BLaER1 (cell line): ENCODE measurements at regions not wholly inside any gene's neighbourhood (a gene's known extent, or its start where the extent isn't known, plus 50 kb on each side); places are given as distances from the start of the nearest gene placed in this dataset.

Source experiments
- H3K27ac ChIP-seq: shearing (Covaris generic); formaldehyde crosslinking; 2 replicates; pipeline ENCODE4 v1.8.1; 2022
- H3K27me3 ChIP-seq: shearing (Covaris generic); formaldehyde crosslinking; 2 replicates; pipeline ENCODE4 v1.8.1; 2022
- H3K36me3 ChIP-seq: shearing (Covaris generic); formaldehyde crosslinking; 2 replicates; pipeline ENCODE4 v1.8.1; 2022
- H3K4me1 ChIP-seq: shearing (Covaris generic); formaldehyde crosslinking; 2 replicates; pipeline ENCODE4 v1.8.1; 2022
- H3K4me2 ChIP-seq: shearing (Covaris generic); formaldehyde crosslinking; 2 replicates; pipeline ENCODE4 v1.8.1; 2022
- H3K4me3 ChIP-seq: shearing (Covaris generic); formaldehyde crosslinking; 2 replicates; pipeline ENCODE4 v1.8.1; 2022
- H3K9ac ChIP-seq: shearing (Covaris generic); formaldehyde crosslinking; 2 replicates; pipeline ENCODE4 v1.8.1; 2022
- H3K9me3 ChIP-seq: shearing (Covaris generic); formaldehyde crosslinking; 2 replicates; pipeline ENCODE4 v1.8.1; 2022
- H4K20me1 ChIP-seq: shearing (Covaris generic); formaldehyde crosslinking; 2 replicates; pipeline ENCODE4 v1.8.1; 2022
- Cebpa-rat ChIP-seq: shearing (Covaris generic); IDR thresholded peaks from 2 replicates; pipeline ENCODE4 v1.8.1; 2022

DNA sequence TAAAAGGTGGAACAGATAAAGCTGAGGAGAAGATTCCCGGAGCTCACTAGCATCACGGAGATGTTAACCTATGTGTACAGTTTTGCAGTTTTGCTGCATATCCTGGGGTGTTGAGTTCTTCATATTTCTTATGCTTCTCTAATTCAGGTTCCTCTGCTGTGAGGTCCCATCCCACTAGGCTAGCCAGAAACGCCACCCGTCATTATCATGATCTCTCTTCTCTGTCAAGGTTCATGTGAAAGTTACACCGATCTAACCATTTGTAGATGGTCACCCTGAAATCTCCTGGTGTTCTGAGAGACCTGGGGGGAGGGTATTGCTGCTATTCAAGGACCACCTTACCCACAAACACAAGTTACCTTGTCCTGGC is 136.3 kb downstream of the CCDC71L start:
- H3K27me3 ChIP-seq = no peaks in the 10 kb centered on the region
- H3K9me3 ChIP-seq = no peaks in the 10 kb centered on the region
- no peak for TF ChIP-seq Cebpa-rat

DNA sequence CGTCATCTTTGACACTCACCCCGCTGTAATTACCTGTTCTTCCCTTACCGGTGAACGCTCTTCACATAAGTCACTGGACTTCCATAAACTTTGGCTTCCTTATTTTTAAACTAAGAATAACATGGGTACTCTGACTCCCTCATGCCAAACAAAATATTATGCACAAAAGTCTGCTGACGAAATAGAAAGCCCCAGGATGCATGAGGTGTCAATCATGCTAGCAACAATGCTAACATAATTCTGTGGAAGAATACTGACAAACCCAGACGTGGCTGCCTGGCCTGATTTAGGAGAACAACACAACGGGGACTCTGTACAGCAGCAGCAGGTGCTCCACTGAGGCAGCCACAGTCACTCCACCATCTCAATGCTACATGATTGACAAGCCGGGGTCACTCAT is 137.5 kb downstream of the CCDC71L start:
- Histone ChIP-seq H3K9ac (no peak overlapping the region), H3K36me3 (no peaks in the 10 kb centered on the region), H3K9me3 (no peaks in the 10 kb centered on the region), H3K4me3 (no peak overlapping the region), H3K27me3 (no peaks in the 10 kb centered on the region), H3K27ac (no peak overlapping the region), H3K4me2 (no peak overlapping the region), H4K20me1 (no peaks in the 10 kb centered on the region), H3K4me1 (no peaks in the 10 kb centered on the region)
- TF ChIP-seq Cebpa-rat = no peak

More for the DNA sequence above, 136.3 kb downstream of the CCDC71L start:
- H3K27ac ChIP-seq = no peak overlapping the region
- no peaks in the 10 kb centered on the region for H3K4me1 ChIP-seq
- H4K20me1 ChIP-seq = no peaks in the 10 kb centered on the region
- no peak overlapping the region for H3K4me3 ChIP-seq
- no peak overlapping the region for H3K4me2 ChIP-seq
- no peaks in the 10 kb centered on the region for H3K36me3 ChIP-seq
- no peak overlapping the region for H3K9ac ChIP-seq

- H4K20me1 ChIP-seq = no peaks in the 10 kb centered on the region
- no peaks in the 10 kb centered on the region for H3K36me3 ChIP-seq
- no peaks in the 10 kb centered on the region for H3K9me3 ChIP-seq
- no peak overlapping the region for H3K4me2 ChIP-seq
- H3K27ac ChIP-seq = no peak overlapping the region
- H3K4me3 ChIP-seq = no peak overlapping the region
- no peak for TF ChIP-seq Cebpa-rat
- no peak overlapping the region for H3K9ac ChIP-seq
- H3K27me3 ChIP-seq = no peaks in the 10 kb centered on the region
- H3K4me1 ChIP-seq = no peaks in the 10 kb centered on the region
Measured at GRCh38 chr7:106522696-106523095, 138.3 kb downstream of the CCDC71L start.

DNA sequence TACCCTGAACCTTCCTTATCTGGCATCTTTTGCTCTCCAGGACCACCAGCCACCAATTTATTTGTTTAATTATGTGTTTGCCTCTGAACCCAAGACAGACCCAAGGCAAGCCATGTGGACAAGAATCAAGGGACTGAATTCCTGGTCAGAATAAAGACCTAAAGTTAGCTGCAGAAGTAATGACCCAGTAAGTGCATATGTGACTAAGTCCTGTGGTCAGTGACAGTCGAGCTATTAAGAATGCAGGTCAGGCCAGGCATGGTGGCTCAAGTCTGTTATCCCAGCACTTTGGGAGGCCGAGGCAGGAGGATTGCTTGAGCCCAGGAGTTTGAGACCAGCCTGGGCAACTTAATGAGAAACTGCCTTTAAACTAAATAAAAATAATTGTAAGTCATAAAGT is 139.4 kb downstream of the CCDC71L start:
- no peak overlapping the region for H3K9ac ChIP-seq
- H3K4me1 ChIP-seq = no peaks in the 10 kb centered on the region
- no peak overlapping the region for H3K4me2 ChIP-seq
- no peak for TF ChIP-seq Cebpa-rat
- no peaks in the 10 kb centered on the region for H3K27me3 ChIP-seq
- H3K36me3 ChIP-seq = no peaks in the 10 kb centered on the region
- no peak overlapping the region for H3K27ac ChIP-seq
- H4K20me1 ChIP-seq = no peaks in the 10 kb centered on the region
- H3K4me3 ChIP-seq = no peak overlapping the region
- no peaks in the 10 kb centered on the region for H3K9me3 ChIP-seq

DNA sequence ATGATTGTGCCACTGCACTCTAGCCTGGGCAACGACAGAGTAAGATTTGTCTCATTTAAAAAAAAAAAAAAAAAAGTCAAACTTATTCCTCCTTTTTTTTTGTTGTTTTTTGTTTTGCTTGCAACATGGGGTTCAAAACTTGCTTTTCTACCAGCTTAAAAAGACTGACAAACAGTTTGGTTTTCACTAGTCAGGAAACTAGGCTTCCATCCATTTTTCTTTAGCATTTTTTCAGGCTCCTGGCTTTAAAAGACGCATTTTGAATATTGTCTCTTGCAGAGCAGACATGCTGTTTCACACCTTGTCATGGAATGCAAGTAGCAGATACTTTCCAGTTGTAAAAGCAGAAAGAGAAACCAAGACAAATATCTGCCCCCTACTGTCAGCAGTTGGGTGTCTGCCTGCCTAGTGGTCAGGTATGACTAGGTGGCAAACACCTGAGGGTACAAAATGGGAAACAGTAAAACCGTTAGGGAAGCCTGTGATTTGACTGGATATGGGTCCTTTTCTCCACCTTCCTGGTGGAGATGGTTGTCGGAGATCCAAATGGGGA is 139.9 kb downstream of the CCDC71L start:
- no peak overlapping the region for H3K27ac ChIP-seq
- H3K27me3 ChIP-seq = no peaks in the 10 kb centered on the region
- no peaks in the 10 kb centered on the region for H3K36me3 ChIP-seq
- H3K9me3 ChIP-seq = no peaks in the 10 kb centered on the region
- no peak for TF ChIP-seq Cebpa-rat
- H3K4me3 ChIP-seq = no peak overlapping the region
- no peaks in the 10 kb centered on the region for H4K20me1 ChIP-seq
- H3K9ac ChIP-seq = no peak overlapping the region
- H3K4me2 ChIP-seq = no peak overlapping the region
- H3K4me1 ChIP-seq = no peaks in the 10 kb centered on the region

DNA sequence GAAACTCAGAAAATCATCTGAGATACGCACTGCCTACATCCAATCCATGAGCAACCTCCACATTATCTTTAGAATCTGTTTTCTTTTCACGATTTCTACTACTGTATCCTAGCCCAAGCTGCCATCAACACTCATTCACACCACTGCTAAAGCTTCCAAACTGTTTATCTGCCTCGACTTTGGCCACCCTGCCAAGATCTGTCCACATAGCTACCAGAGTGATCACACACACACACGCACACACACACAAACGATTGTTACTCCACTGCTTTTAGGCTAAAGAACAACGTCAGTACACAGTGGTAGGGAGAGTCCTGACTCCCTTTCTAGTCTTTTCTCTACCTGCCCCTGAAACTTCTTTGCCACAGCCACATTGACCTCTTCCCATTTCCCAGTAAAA is 142.0 kb downstream of the CCDC71L start:
- H3K9ac ChIP-seq = no peak overlapping the region
- H3K4me1 ChIP-seq = no peaks in the 10 kb centered on the region
- H3K27ac ChIP-seq = no peak overlapping the region
- no peaks in the 10 kb centered on the region for H3K27me3 ChIP-seq
- no peaks in the 10 kb centered on the region for H3K9me3 ChIP-seq
- no peak for TF ChIP-seq Cebpa-rat
- H3K4me3 ChIP-seq = no peak overlapping the region
- no peak overlapping the region for H3K4me2 ChIP-seq
- H3K36me3 ChIP-seq = no peaks in the 10 kb centered on the region
- no peaks in the 10 kb centered on the region for H4K20me1 ChIP-seq

GRCh38 chr7:106518239-106518638 is 142.7 kb downstream of the CCDC71L start:
- Histone ChIP-seq H3K4me3 (no peak overlapping the region), H3K9me3 (no peaks in the 10 kb centered on the region), H3K4me1 (no peaks in the 10 kb centered on the region), H3K4me2 (no peak overlapping the region), H3K27ac (no peak overlapping the region), H3K27me3 (no peaks in the 10 kb centered on the region), H3K9ac (no peak overlapping the region), H4K20me1 (no peaks in the 10 kb centered on the region), H3K36me3 (no peaks in the 10 kb centered on the region)
- TF ChIP-seq Cebpa-rat = no peak

DNA sequence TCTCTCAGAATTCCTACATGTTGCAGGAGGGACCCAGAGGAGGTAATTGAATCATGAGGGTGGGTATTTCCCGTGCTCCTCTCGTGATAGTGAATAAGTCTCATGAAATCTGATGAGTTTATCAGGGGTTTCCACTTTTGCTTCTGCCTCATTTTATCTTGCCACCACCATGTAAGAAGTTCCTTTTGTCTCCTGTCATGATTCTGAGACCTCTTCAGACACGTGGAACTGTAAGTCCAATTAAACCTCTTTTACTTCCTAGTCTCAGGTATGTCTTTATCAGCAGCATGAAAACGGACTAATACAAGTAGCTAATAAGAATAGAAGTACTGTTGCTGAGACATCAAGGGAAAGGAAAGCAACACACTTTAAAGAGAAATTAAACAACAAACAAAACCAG is 143.4 kb downstream of the CCDC71L start:
- H3K27me3 ChIP-seq = no peaks in the 10 kb centered on the region
- no peaks in the 10 kb centered on the region for H3K36me3 ChIP-seq
- no peak overlapping the region for H3K4me3 ChIP-seq
- H4K20me1 ChIP-seq = no peaks in the 10 kb centered on the region
- no peak for TF ChIP-seq Cebpa-rat
- H3K27ac ChIP-seq = no peak overlapping the region
- H3K9me3 ChIP-seq = no peaks in the 10 kb centered on the region
- no peak overlapping the region for H3K9ac ChIP-seq
- no peaks in the 10 kb centered on the region for H3K4me1 ChIP-seq
- no peak overlapping the region for H3K4me2 ChIP-seq

- Histone ChIP-seq H3K36me3 (no peaks in the 10 kb centered on the region), H3K4me2 (no peak overlapping the region), H3K4me1 (no peaks in the 10 kb centered on the region), H3K4me3 (no peak overlapping the region), H4K20me1 (no peaks in the 10 kb centered on the region), H3K9me3 (no peaks in the 10 kb centered on the region), H3K27me3 (no peaks in the 10 kb centered on the region), H3K27ac (no peak overlapping the region), H3K9ac (no peak overlapping the region)
- TF ChIP-seq Cebpa-rat = no peak
Measured at GRCh38 chr7:106515321-106515720, 145.6 kb downstream of the CCDC71L start.

- Histone ChIP-seq H3K9ac (no peak overlapping the region), H3K27ac (no peak overlapping the region), H4K20me1 (no peaks in the 10 kb centered on the region), H3K36me3 (no peaks in the 10 kb centered on the region), H3K4me2 (no peak overlapping the region), H3K9me3 (no peaks in the 10 kb centered on the region), H3K27me3 (no peaks in the 10 kb centered on the region), H3K4me3 (no peak overlapping the region), H3K4me1 (no peaks in the 10 kb centered on the region)
- TF ChIP-seq Cebpa-rat = no peak
Measured at GRCh38 chr7:106514881-106515280, 146.1 kb downstream of the CCDC71L start.

- TF ChIP-seq Cebpa-rat = no peak
- H3K4me3 ChIP-seq = no peak overlapping the region
- H3K9me3 ChIP-seq = no peaks in the 10 kb centered on the region
- H3K4me2 ChIP-seq = no peak overlapping the region
- H3K27me3 ChIP-seq = no peaks in the 10 kb centered on the region
- H3K4me1 ChIP-seq = peaks cover 9% of the 10 kb centered on the region; the same call in 1 of the 2 replicates
- H3K27ac ChIP-seq = no peak overlapping the region
- no peaks in the 10 kb centered on the region for H3K36me3 ChIP-seq
- H4K20me1 ChIP-seq = no peaks in the 10 kb centered on the region
- H3K9ac ChIP-seq = no peak overlapping the region
Measured at GRCh38 chr7:106512217-106512616, 148.7 kb downstream of the CCDC71L start.
